ENCODE measurements at regions not wholly inside any gene's neighbourhood (a gene's known extent, or its start where the extent isn't known, plus 50 kb on each side); places are given as distances from the start of the nearest gene placed in this dataset.

DNA sequence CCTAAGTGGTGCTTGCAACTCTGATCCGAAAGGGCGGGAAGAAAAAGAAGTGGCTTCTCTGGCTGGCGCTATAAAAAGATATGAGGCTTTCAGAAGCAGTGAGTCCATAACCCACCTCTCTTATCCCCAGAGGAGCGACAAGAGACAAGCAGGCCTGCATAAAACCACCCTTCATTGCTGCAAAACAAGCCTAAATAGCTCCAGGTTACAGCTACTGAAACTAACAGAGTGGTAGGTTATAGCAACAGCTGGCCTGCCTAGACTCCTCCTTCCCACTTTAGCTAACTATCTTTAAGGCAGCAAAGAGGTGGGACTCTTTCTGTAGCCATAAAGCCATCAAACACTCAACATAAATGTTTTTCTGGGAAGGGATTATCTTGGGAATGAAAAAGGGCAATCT lies 245.0 kb upstream of the GPR101 start:
- TF ChIP-seq, protein P1, sequence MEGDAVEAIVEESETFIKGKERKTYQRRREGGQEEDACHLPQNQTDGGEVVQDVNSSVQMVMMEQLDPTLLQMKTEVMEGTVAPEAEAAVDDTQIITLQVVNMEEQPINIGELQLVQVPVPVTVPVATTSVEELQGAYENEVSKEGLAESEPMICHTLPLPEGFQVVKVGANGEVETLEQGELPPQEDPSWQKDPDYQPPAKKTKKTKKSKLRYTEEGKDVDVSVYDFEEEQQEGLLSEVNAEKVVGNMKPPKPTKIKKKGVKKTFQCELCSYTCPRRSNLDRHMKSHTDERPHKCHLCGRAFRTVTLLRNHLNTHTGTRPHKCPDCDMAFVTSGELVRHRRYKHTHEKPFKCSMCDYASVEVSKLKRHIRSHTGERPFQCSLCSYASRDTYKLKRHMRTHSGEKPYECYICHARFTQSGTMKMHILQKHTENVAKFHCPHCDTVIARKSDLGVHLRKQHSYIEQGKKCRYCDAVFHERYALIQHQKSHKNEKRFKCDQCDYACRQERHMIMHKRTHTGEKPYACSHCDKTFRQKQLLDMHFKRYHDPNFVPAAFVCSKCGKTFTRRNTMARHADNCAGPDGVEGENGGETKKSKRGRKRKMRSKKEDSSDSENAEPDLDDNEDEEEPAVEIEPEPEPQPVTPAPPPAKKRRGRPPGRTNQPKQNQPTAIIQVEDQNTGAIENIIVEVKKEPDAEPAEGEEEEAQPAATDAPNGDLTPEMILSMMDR (IDR thresholded peaks at IDR 0.05; ENCODE audit: poor library complexity), result no peak
- TF ChIP-seq EZH2 (IDR thresholded peaks at IDR 0.05; ENCODE audit: borderline replicate concordance) (no peak), EZH2phosphoT487 (IDR thresholded peaks at IDR 0.05; ENCODE audit: low read depth, severe bottlenecking, unreplicated experiment) (no peak)
